Lung (tissue), 11 donors: ENCODE measurements at regions not wholly inside any gene's neighbourhood (a gene's known extent, or its start where the extent isn't known, plus 50 kb on each side); places are given as distances from the start of the nearest gene placed in this dataset.

ENCODE experiments used
- ATAC-seq: fragments of 200-7000 bp; cut with Tn5 transposase; one replicate; pipeline ENCODE4 v1.9.1; 2020; ENCODE audit warnings: moderate number of reproducible peaks; ENCODE audit not compliant: insufficient read depth, low FRiP score
- DNase-seq, 3 donors: peaks; one replicate each; pipeline ENCODE4 v3.0.0-alpha.2; 2013 to 2017
- H3K27ac ChIP-seq, 2 donors: one replicate each; pipeline ENCODE4 v1.5.1; 2013; ENCODE audit warnings: mild to moderate bottlenecking in 2 of 2, moderate library complexity in 2 of 2, control low read depth in 1 of 2, inconsistent platforms in 1 of 2, low read depth in 1 of 2, low read length in 1 of 2
- H3K27me3 ChIP-seq, 3 donors: one replicate each; pipeline ENCODE4 v1.5.1; 2013; ENCODE audit warnings: low read length in 2 of 3; ENCODE audit not compliant: control insufficient read depth in 3 of 3, insufficient read depth in 3 of 3
- H3K36me3 ChIP-seq, 4 donors: one replicate each; pipeline ENCODE4 v1.5.1; 2013; ENCODE audit warnings: low read length in 4 of 4, mild to moderate bottlenecking in 1 of 4, moderate library complexity in 1 of 4; ENCODE audit not compliant: control insufficient read depth in 4 of 4, insufficient read depth in 4 of 4
- H3K4me1 ChIP-seq, 5 donors: one replicate each; pipeline ENCODE4 v1.5.1; 2013; ENCODE audit warnings: low read length in 5 of 5, mild to moderate bottlenecking in 2 of 5, moderate library complexity in 1 of 5; ENCODE audit not compliant: control insufficient read depth in 5 of 5, insufficient read depth in 5 of 5
- H3K4me3 ChIP-seq: one replicate; pipeline ENCODE4 v1.5.1; 2013; ENCODE audit warnings: mild to moderate bottlenecking, control low read depth, moderate library complexity
- H3K9ac ChIP-seq, 2 donors: one replicate each; pipeline ENCODE4 v1.5.1; 2013; ENCODE audit warnings: low read length in 2 of 2, control low read depth in 1 of 2; ENCODE audit not compliant: insufficient read depth in 1 of 2
- H3K9me3 ChIP-seq, 4 donors: one replicate each; pipeline ENCODE4 v1.5.1; 2013; ENCODE audit warnings: low read length in 3 of 4, mild to moderate bottlenecking in 1 of 4, moderate library complexity in 1 of 4; ENCODE audit not compliant: control insufficient read depth in 4 of 4, insufficient read depth in 3 of 4
- WGBS, 2 donors: extraction: QIAGEN DNeasy Blood & Tissue Kit; methylation state at CpG; one replicate each; pipeline ENCODE4 v1.1.7; 2013; 5-methylcytosine and 5-hydroxymethylcytosine counted together
- TF ChIP-seq, protein P1 (sequence below): IDR thresholded peaks from 2 replicates; pipeline ENCODE4 v1.5.1; 2012; ENCODE audit warnings: mild to moderate bottlenecking; ENCODE audit errors: control extremely low read depth, extremely low read depth
- donor health status: control.
- donor health status: control.
- donor health status: Bipolar disorder and iron deficiency.
- donor health status: healthy.
- donor health status: DM: yes; HTN: yes; CAD: no.

DNA sequence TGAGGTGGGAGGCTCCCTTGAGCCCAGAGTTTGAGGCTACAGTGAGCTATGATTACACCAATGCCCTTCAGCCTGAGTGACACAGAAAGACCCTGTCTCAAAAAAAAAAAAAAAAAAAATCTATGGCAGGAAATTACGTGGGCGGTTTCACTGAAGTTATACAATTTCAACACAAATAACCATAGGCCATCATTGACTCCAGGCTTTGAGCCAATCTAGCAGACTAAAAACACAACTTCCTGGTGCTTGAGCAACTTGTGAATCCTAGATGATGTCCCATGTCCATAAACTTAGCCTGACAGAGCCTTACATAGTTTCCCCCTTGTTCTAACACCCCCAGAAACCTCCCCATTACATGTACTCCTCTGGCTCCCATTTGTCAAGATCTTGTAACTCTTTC is 131.8 kb downstream of the QRSL1 start:
- ATAC-seq (no peak), DNase-seq (no peak)
- Histone ChIP-seq H3K4me3 (no peak overlapping the region), H3K9me3 (peaks cover 0 to 4% (median under 1%) of the 10 kb centered on the region in 4 donors), H3K4me1 (no peaks in the 10 kb centered on the region), H3K9ac (no peak overlapping the region), H3K27ac (no peak overlapping the region), H3K27me3 (no peaks in the 10 kb centered on the region), H3K36me3 (no peaks in the 10 kb centered on the region)
- TF ChIP-seq, protein P1, sequence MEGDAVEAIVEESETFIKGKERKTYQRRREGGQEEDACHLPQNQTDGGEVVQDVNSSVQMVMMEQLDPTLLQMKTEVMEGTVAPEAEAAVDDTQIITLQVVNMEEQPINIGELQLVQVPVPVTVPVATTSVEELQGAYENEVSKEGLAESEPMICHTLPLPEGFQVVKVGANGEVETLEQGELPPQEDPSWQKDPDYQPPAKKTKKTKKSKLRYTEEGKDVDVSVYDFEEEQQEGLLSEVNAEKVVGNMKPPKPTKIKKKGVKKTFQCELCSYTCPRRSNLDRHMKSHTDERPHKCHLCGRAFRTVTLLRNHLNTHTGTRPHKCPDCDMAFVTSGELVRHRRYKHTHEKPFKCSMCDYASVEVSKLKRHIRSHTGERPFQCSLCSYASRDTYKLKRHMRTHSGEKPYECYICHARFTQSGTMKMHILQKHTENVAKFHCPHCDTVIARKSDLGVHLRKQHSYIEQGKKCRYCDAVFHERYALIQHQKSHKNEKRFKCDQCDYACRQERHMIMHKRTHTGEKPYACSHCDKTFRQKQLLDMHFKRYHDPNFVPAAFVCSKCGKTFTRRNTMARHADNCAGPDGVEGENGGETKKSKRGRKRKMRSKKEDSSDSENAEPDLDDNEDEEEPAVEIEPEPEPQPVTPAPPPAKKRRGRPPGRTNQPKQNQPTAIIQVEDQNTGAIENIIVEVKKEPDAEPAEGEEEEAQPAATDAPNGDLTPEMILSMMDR: no peak
- WGBS, 2 donors: 80 to 89% methylated on average over 2 of the region's 2 CpGs

DNA sequence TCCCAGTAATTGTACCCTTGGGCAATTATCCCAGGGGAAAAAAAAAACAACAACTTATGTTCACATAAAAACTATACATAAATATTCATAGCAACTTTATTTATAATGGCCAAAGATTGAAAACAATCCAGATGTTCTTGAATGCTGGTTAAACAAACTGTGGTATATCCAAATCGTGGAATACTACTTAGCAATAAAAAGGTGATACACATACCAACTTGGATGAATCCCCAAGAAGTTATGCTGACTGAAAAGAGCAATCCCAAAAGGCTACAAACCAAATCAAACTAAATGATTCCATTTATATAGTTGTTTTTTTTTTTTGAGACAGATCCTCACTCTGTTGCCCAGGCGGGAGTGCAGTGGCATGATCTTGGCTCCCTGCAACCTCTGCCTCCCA is 129.7 kb downstream of the QRSL1 start:
- no peak for DNase-seq

GRCh38 chr6:106757722-106758467 is 128.5 kb downstream of the QRSL1 start:
- no peak overlapping the region for H3K9ac ChIP-seq
- no peaks in the 10 kb centered on the region for H3K27me3 ChIP-seq
- no peak overlapping the region for H3K27ac ChIP-seq
- no peaks in the 10 kb centered on the region for H3K4me1 ChIP-seq
- TF ChIP-seq, protein P1: no peak
- no peaks in the 10 kb centered on the region for H3K36me3 ChIP-seq
- DNase-seq (no peak), ATAC-seq (no peak)
- 71 to 87% methylated on average over 16 of the region's 16 CpGs for WGBS, 2 donors
- H3K4me3 ChIP-seq: no peak overlapping the region
- H3K9me3 ChIP-seq: peaks cover 0 to 2% (median under 1%) of the 10 kb centered on the region in 4 donors

More for the DNA sequence above, 129.7 kb downstream of the QRSL1 start:
- TF ChIP-seq, protein P1: no peak
- WGBS, 2 donors: 95 to 96% methylated on average over 2 of the region's 2 CpGs
- no peak for ATAC-seq
- Histone ChIP-seq H3K9ac (no peak overlapping the region), H3K4me3 (no peak overlapping the region), H3K27ac (no peak overlapping the region), H3K9me3 (peaks cover 0 to 2% (median under 1%) of the 10 kb centered on the region in 4 donors), H3K36me3 (no peaks in the 10 kb centered on the region), H3K4me1 (no peaks in the 10 kb centered on the region), H3K27me3 (no peaks in the 10 kb centered on the region)

DNA sequence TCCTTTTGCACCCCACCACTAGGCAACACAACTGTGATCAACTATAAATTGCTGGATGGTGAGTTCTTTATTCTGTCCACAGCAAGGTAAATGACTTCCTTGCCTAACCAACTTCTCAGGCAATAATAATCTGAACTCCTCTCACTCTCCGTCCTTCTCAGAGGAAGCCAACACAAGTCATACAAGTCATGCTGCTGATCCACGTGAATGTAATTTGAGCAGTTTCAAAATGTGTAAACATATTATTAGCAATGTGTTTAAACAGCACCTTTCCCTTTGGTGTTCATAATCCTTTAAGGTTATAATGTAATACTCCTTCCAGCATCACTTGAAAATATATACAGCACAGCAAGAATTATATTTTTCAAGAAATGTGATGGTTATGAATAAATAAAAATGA is 127.9 kb downstream of the QRSL1 start:
- WGBS, 2 donors: 36 to 56% methylated on average over 2 of the region's 2 CpGs
- no peaks in the 10 kb centered on the region for H3K36me3 ChIP-seq
- H3K27ac ChIP-seq: no peak overlapping the region
- H3K4me3 ChIP-seq: no peak overlapping the region
- ATAC-seq: no peak
- TF ChIP-seq, protein P1: no peak
- H3K27me3 ChIP-seq: no peaks in the 10 kb centered on the region
- H3K9ac ChIP-seq: no peak overlapping the region
- no peaks in the 10 kb centered on the region for H3K4me1 ChIP-seq
- peaks cover 0 to 2% (median under 1%) of the 10 kb centered on the region in 4 donors for H3K9me3 ChIP-seq
- peak in 1 of 3 donors; percentile 18 for DNase-seq
